Stromal cell of bone marrow (primary cell): ENCODE measurements at regions not wholly inside any gene's neighbourhood (a gene's known extent, or its start where the extent isn't known, plus 50 kb on each side); places are given as distances from the start of the nearest gene placed in this dataset.
A peak's percentile ranks its signal among the peaks of the same experiment; 100 is the strongest.
"Not testable (repeated sequence)": the region's sequence is repeated elsewhere in the genome, so short reads cannot be mapped to it uniquely, and the experiment has no call there.

Source experiments
- DNase-seq: peaks from one replicate; pipeline ENCODE4 v3.0.0-alpha.2; 2012; ENCODE audit warnings: low read depth

DNA sequence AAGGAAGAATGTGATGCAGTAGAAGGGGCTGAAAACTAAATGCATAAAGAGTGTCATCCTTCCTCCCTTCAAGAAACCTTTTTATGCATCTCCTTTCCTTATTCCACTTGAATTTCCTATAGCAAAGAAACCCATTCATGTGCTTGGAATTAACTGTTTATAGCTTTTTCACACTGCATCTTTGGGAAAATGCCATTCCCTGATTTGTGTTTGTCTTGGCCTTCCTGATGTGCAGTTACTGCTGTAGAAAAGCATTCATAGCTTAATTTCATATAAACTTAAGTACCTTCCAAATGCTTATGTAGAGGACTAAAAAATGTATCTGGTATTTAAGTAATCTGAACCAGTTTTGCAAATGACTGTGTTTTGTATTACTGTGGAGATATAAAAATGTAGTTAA, 61.8 kb downstream of the SDR9C7 start:
- DNase-seq, result no peak

DNA sequence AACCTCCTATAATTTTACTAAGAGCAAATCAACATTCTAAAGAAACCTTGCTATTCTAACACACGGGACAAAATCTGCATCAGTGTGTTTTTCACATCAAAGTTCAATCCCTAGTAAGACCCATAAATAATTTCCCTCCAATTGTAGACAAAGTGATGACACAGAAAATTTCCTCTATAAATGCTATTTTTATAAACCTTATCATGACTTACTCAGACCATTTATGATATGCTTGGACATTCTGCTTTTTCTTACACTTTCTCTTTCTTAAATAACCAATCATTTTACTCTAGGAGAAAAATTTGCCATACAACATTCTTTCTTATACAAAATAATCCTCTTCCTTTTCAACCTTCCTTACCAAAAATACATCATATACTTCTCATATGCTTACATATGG, 67.0 kb downstream of the SDR9C7 start:
- DNase-seq, result no peak

DNA sequence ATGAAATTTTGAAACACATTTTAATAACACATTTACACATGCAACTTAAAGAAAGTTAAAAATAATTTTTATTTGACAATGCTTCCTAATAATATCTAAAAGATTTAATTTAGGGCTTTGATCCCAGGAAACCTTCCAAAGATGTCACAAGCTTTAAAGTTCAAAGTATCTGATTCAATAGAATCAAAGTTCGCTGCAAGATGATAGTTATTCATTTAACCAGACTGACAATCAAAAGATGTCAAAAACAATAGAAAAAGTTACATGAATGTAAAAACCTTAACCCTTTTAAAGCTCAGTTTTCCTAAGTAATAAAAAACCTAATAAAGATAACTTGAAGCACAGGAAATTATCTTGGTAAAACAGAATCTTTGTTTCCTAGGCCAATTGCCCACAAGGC, 67.7 kb downstream of the SDR9C7 start:
- no peak for DNase-seq

DNA sequence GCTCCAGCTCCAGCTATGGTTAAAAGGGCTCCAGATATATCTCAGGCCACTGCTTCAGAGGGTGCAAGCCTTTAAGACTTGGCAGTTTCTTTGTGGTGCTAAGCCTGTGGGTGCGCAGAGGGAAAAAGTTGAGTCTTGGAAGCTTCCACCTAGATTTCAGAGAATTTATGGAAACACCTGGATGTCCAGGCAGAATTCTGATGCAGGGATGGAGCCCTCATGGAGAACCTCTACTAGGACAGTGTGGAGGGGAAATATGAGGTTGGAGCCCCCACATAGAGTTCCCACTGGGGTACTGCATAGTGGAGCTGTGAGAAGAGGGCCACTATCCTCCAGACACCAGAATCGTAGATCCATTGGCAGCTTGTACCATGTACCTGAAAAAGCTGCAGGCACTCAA, 69.9 kb downstream of the SDR9C7 start:
- DNase-seq, result no peak

DNA sequence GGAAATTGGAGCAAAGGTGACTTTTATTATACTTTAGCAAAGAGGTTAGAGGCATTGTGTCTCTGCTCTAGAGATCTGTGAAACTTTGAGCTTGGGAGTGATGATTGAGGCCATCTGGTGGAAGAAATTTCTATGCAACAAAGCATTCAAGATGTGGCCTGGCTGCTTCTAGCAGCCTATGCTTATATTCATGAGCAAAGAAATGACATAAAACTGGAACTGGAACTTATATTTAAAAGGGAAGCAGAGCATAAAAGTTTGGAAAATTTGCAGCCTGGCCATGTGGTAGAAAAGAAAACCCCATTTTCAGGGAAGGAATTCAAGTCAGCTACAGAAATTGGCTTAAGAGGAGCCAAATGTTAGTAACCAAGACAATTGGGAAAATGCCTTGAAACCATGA, 70.4 kb downstream of the SDR9C7 start:
- no peak for DNase-seq

DNA sequence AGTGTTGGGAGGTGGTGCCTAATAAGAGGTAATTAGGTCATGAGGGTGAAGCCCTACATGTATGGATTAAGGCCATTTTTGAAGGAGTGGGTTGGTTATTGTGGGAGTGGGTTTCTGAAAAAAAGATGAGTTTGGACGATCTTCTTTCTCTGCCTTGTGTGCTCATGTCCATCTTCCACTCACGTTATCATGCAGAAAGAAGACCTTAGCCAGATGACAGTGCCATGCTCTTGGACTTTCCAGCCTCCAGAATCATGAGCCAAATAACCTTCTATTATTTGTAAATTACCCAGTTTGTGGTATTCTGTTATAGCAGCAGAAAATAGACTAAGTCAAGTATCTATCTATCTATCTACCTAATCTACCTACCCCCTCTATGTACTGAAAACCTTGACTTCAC, 71.9 kb downstream of the SDR9C7 start:
- DNase-seq, result no peak

DNA sequence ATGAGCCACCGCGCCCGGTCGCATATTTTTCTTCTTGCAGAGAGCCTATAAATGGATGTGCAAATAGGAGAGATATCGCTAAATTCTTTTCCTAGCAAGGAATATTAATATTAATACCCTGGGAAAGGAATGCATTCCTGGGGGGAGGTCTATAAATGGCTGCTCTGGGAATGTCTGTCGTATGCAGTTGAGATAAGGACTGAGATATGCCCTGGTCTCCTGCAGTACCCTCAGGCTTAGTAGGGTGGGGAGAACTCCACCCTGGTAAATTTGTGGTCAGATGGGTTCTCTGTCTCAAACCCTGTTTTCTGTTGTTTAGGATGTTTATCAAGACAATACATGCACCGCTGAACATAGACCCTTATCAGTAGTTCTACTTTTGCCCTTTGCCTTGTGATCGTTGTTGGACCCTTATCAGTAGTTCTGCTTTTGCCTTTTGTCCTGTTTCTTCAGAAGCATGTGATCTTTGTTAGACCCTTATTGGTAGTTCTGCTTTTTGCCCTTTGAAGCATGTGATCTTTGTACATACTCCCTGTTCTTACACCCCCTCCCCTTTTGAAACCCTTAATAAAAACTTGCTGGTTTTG, 80.7 kb downstream of the SDR9C7 start:
- DNase-seq, result not testable (repeated sequence)

DNA sequence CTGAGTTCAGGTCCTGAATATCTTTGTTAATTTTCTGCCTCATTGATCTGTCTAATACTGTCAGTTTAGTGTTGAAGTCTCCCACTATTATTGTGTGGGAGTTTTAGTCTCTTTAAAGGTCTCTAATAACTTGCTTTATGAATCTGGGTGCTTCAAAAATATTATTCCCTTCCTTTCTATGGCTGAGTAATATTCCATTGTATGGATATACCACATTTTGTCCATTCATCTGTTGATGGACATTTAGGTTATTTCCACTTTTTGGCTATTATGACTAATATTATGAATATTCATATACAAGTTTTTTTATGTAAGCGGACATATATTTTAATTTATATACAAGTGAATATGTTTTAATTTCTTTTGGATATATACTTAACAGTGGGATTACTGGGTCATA, 82.7 kb downstream of the SDR9C7 start:
- DNase-seq, result no peak

DNA sequence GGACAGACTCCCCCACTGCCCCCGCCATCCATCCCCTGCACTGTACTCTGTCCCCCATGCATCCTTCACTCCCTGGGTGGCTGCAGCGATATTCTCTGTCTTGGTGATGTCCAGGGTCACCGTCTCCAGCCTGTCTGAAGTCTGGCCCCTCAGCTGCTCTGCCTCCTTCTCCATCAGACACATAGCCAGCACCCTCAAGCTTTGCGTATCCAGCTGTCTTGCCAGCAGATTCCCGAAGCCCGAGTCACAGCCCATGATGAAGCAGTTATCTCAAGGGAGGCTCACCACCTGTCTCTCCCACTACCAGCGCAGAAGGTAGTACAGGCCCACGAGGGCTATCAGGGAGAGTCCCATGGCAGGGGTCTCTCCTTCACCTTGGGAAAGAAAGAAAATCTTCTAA, 77.8 kb downstream of the HSD17B6 start:
- no peak for DNase-seq

DNA sequence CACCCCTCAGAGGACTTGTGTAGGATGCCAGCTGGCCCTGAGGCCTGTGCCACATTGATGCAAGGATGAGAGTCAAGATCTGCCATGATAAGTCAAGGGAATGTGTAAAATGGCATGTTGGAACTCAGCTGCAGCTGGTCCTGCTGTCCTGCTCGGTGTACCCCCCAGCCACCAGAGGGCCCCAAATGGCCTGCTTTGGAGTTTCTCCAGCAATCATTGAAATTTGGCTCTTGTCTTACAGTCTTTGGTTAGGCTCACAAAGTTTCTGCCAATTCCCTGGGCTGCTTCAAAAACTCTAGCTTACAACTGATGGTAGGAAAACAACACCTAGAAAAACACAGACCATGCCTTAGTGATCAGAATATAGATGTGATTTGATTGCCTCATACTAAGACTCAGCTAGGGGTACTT, 76.8 kb downstream of the HSD17B6 start:
- peak; percentile 25 for DNase-seq

DNA sequence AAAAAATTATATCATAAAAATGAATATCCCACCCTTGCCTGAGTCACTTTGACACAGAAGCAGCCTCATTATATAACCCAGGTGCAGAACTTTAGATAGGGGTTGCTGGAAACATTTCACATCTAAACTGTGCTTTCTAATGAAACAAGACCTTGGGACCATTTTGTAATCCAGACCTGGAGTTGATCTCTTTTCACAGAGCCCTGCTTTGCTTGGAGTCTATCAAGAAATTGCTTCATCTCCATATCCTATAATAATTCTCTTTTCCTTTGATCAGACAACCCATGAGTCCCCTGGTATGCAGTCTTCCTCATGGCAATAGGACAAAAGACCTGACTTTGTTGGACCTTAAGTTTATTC, 76.3 kb downstream of the HSD17B6 start:
- DNase-seq, result no peak

DNA sequence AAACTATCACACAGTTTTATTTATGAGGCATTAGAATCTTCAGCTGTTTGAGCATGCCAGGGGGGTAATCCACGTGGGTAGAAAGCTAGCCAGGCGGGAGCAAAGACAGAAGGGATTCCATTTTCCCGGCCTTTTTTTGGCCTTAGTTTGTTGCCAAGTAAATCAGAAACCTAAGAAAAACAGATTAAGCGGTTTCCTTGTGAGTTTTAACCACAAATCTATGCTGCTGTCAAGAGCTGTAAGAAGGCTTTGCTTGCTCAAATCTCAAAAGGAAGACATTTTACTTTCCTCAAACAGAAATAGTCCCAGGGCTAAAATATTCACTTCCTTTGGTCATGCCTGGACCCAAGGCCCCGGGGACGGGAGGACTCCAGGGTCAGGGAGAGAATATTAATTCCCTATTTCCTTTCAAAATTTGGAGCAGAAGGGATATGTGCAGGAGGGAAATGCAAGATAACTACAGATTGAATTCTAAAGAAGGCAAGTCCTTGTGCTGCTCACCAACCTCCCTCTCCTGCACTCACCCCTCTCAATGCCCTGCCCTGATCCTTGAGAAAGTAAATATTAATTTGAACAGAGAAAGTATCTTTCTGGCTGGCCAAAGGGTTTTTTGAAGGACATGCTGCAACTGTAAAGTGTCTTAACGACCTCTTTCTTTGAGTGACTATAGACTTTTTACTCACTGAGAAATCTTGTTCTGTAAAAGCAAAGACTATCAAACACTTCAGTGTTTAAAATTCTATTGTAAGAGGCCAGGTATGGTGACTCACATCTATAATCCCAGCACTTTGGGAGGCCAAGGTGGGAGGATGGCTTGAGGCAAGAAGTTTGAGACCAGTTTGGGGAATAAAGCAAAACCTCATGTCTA, 75.7 kb downstream of the HSD17B6 start:
- peak; percentile 48 for DNase-seq
